ENCODE measurements at regions not wholly inside any gene's neighbourhood (a gene's known extent, or its start where the extent isn't known, plus 50 kb on each side); places are given as distances from the start of the nearest gene placed in this dataset.

GRCh38 chr13:73466561-73466960 lies 407.8 kb downstream of the KLF5 start:
- TF ChIP-seq, protein P1, sequence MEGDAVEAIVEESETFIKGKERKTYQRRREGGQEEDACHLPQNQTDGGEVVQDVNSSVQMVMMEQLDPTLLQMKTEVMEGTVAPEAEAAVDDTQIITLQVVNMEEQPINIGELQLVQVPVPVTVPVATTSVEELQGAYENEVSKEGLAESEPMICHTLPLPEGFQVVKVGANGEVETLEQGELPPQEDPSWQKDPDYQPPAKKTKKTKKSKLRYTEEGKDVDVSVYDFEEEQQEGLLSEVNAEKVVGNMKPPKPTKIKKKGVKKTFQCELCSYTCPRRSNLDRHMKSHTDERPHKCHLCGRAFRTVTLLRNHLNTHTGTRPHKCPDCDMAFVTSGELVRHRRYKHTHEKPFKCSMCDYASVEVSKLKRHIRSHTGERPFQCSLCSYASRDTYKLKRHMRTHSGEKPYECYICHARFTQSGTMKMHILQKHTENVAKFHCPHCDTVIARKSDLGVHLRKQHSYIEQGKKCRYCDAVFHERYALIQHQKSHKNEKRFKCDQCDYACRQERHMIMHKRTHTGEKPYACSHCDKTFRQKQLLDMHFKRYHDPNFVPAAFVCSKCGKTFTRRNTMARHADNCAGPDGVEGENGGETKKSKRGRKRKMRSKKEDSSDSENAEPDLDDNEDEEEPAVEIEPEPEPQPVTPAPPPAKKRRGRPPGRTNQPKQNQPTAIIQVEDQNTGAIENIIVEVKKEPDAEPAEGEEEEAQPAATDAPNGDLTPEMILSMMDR (IDR thresholded peaks at IDR 0.05), result no peak
- TF ChIP-seq EP300 (IDR thresholded peaks at IDR 0.05) (no peak), POLR2A (IDR thresholded peaks at IDR 0.05) (no peak)

Measured in ovary (tissue), 3 donors.